ENCODE measurements at regions not wholly inside any gene's neighbourhood (a gene's known extent, or its start where the extent isn't known, plus 50 kb on each side); places are given as distances from the start of the nearest gene placed in this dataset.
"Not testable (repeated sequence)": the region's sequence is repeated elsewhere in the genome, so short reads cannot be mapped to it uniquely, and the experiment has no call there.

DNA sequence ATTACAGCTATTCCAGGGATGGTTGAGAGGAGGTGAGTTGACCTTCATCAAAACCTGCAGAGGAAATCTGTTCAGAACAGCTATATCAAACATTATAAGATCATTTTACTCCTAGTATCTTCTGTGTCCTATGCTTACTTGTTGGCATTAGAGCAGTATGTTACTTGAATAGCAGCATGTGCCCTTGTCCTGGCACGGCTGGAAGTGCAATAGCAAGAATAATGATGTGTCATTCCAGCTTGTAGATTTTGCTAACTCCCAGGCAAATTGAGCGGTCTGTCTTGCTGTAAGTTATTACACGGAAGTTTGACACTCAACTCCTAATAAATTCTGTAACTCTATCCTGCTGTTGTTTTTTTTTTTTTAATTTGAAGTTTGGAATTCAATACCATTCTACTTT is 385.5 kb downstream of the TENT5A start:
- Histone ChIP-seq H3K9me3 (no peaks in the 10 kb centered on the region), H3K4me1 (no peaks in the 10 kb centered on the region), H3K36me3 (no peaks in the 10 kb centered on the region), H3K4me3 (no peak overlapping the region), H3K27ac (no peak overlapping the region), H3K27me3 (no peaks in the 10 kb centered on the region)
- WGBS, 2 donors: 41 to 72% methylated on average over 3 of the region's 3 CpGs
- TF ChIP-seq, protein P1, sequence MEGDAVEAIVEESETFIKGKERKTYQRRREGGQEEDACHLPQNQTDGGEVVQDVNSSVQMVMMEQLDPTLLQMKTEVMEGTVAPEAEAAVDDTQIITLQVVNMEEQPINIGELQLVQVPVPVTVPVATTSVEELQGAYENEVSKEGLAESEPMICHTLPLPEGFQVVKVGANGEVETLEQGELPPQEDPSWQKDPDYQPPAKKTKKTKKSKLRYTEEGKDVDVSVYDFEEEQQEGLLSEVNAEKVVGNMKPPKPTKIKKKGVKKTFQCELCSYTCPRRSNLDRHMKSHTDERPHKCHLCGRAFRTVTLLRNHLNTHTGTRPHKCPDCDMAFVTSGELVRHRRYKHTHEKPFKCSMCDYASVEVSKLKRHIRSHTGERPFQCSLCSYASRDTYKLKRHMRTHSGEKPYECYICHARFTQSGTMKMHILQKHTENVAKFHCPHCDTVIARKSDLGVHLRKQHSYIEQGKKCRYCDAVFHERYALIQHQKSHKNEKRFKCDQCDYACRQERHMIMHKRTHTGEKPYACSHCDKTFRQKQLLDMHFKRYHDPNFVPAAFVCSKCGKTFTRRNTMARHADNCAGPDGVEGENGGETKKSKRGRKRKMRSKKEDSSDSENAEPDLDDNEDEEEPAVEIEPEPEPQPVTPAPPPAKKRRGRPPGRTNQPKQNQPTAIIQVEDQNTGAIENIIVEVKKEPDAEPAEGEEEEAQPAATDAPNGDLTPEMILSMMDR (IDR thresholded peaks at IDR 0.05): no peak
- DNase-seq (peak in 1 of 2 donors; percentile 4), ATAC-seq (peak in 2 of 8 donors; percentile 56 to 65)
- intact Hi-C loops (cut with DNase I): no loop called here

DNA sequence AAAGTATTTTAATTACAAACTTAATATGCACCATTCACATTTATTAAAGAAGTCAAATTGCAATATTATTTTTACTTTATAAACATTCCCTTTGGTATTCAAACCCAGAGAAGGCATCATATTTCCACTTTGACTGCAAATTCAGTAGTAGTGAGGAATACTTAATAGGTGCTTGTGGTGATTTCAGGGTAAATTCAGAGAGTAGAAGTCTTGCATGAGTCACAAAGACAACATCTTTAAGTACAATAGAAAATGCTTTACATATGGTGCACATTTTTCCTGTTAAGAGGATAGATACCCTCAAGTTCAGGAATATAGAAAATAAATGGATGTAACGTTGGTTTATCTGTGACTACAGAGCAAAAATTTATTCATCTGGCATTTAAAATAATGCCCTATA is 390.2 kb downstream of the TENT5A start:
- H3K4me3 ChIP-seq: no peak overlapping the region
- ATAC-seq (no peak), DNase-seq (no peak)
- WGBS, 2 donors: 1 to 67% methylated on average over 1 of the region's 1 CpG
- intact Hi-C loops (cut with DNase I): no loop called here
- H3K27me3 ChIP-seq: no peaks in the 10 kb centered on the region
- TF ChIP-seq, protein P1 (IDR thresholded peaks at IDR 0.05): no peak
- H3K9me3 ChIP-seq: no peaks in the 10 kb centered on the region
- no peak overlapping the region for H3K27ac ChIP-seq
- no peaks in the 10 kb centered on the region for H3K36me3 ChIP-seq
- no peaks in the 10 kb centered on the region for H3K4me1 ChIP-seq

DNA sequence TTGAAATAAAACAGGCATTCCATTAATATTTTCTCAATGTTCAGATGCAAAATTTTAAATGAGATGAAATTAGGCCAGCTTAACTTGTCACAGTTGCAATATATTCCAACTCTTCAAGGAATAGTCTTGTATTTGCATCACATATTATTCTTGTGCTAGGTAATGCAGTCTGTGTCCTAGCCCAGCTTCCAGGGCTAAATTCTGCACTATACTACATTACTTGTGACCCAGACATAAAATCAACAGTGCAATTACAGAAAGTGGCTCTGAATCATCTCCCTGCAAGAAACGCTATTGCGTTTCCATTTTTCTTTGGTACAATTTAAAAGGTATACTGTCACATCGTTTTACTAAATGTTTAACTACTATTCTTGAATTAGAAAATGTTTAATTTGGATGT is 399.2 kb downstream of the TENT5A start:
- TF ChIP-seq, protein P1 (IDR thresholded peaks at IDR 0.05): no peak
- intact Hi-C loops (cut with DNase I): no loop called here
- Histone ChIP-seq H3K27me3 (no peaks in the 10 kb centered on the region), H3K9me3 (no peaks in the 10 kb centered on the region), H3K36me3 (no peaks in the 10 kb centered on the region), H3K27ac (no peak overlapping the region), H3K4me3 (no peak overlapping the region), H3K4me1 (no peaks in the 10 kb centered on the region)
- WGBS, 2 donors: 89% methylated on average over 3 of the region's 3 CpGs
- no peak for DNase-seq
- ATAC-seq: no peak

DNA sequence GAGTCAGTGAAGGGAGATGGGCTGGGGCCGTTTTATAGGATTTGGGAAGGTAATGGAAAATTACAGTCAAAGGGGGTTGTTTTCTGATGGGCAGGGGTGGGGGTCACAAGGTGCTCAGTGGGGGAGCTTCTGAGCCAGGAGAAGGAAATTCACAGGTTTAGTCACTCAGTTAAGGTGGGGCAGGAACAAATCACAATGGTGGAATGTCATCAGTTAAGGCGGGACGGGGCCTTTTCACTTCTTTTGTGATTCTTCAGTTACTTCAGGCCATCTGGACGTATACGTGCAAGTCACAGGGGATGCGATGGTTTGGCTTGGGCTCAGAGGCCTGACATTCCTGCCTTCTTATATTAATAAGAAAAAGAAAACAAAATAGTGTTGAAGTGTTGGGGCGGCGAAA is 408.5 kb downstream of the TENT5A start:
- ATAC-seq; DNase-seq; H3K4me1 ChIP-seq; H3K27me3 ChIP-seq; H3K9me3 ChIP-seq; H3K4me3 ChIP-seq; H3K27ac ChIP-seq; intact Hi-C loops (cut with DNase I); H3K36me3 ChIP-seq: not testable (repeated sequence)
- 81 to 89% methylated on average over 8 of the region's 8 CpGs for WGBS, 2 donors

DNA sequence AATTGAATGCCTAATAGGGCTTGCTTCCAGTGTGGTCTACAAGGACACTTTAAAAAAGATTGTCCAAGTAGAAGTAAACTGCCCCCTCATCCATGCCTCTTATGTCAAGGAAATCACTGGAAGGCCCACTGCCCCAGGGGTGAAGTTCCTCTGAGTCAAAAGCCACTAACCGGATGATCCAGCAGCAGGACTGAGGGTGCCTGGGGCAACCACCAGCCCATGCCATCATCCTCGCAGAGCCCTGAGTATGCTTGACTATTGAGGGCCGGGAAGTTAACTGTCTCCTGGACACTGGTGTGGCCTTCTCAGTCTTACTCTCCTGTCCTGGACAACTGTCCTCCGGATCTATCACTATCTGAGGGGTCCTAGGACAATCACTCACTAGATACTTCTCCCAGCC is 411.5 kb downstream of the TENT5A start:
- 88 to 90% methylated on average over 4 of the region's 4 CpGs for WGBS, 2 donors
- TF ChIP-seq, protein P1 (IDR thresholded peaks at IDR 0.05): no peak
- Histone ChIP-seq H3K4me1 (no peaks in the 10 kb centered on the region), H3K4me3 (no peak overlapping the region), H3K27ac (no peak overlapping the region), H3K36me3 (no peaks in the 10 kb centered on the region), H3K27me3 (no peaks in the 10 kb centered on the region), H3K9me3 (peaks cover 0 to 7% (median 0%) of the 10 kb centered on the region in 11 donors)
- DNase-seq (no peak), ATAC-seq (no peak)
- intact Hi-C loops (cut with DNase I): no loop called here
